ENCODE measurements at regions not wholly inside any gene's neighbourhood (a gene's known extent, or its start where the extent isn't known, plus 50 kb on each side); places are given as distances from the start of the nearest gene placed in this dataset.

DNA sequence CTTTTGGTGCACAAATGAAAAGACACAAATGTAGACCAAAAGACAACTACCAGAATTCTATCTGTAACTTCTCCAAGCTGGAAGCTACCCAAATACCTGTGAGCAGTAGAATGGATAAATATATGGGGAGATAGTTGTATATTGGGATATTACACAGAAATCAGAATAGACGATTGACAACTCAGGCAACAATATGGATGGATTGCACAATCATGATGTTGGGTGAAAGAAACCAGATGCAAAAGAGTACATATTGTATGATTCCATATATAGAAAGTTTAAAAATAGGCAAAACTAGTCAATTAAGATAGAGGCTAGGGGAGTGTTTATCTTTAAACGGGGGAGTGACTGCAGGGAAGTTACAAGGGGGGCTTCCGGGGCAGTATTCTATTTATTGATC is 77.5 kb upstream of the NKD1 start:
- no peaks in the 10 kb centered on the region for H3K27me3 ChIP-seq (replicated peaks; ENCODE audit: insufficient read depth)
- no peaks in the 10 kb centered on the region for H3K36me3 ChIP-seq
- H3K27ac ChIP-seq = no peak overlapping the region
- ATAC-seq (ENCODE audit: insufficient number of reproducible peaks, low FRiP score, low read depth) (no peak), DNase-seq (ENCODE audit: low spot score) (no peak)
- H3K9me3 ChIP-seq = no peaks in the 10 kb centered on the region
- H3K4me1 ChIP-seq (ENCODE audit: control insufficient read depth in 1 of 2, low read depth in 2 of 2) = peaks cover 0 to 10% of the 10 kb centered on the region in 2 donors
- TF ChIP-seq, protein P1, sequence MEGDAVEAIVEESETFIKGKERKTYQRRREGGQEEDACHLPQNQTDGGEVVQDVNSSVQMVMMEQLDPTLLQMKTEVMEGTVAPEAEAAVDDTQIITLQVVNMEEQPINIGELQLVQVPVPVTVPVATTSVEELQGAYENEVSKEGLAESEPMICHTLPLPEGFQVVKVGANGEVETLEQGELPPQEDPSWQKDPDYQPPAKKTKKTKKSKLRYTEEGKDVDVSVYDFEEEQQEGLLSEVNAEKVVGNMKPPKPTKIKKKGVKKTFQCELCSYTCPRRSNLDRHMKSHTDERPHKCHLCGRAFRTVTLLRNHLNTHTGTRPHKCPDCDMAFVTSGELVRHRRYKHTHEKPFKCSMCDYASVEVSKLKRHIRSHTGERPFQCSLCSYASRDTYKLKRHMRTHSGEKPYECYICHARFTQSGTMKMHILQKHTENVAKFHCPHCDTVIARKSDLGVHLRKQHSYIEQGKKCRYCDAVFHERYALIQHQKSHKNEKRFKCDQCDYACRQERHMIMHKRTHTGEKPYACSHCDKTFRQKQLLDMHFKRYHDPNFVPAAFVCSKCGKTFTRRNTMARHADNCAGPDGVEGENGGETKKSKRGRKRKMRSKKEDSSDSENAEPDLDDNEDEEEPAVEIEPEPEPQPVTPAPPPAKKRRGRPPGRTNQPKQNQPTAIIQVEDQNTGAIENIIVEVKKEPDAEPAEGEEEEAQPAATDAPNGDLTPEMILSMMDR (IDR thresholded peaks at IDR 0.05) = no peak
- H3K4me3 ChIP-seq = no peak overlapping the region

DNA sequence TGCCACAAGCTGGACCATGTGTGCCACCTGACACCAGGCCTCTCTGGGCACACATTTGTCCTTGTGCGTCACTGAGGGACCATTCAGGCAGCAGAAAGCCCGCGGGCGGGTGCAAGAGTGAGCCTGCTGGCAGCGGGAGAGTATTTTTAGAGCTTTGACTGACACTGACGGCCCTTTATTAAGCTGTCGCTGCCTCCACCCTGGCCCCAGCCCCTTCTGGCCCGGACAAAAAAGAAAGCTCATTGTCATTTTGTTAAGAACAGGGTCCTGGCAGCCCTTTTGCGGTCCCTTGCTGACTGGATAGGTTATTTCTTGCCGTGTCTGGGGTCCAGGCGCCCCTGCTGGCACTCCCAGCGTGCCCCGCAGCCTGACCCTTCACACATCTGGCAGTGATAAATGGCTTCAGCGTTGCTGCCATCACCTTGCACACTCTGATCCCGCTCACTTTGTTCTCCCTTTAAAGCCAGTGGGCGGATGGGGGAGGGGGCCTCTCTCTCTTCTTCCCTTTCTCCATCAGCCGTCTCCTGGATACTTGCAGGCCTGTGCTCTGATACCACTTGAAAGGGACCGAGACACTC is 78.4 kb upstream of the NKD1 start:
- Histone ChIP-seq H3K4me3 (no peak overlapping the region), H3K36me3 (no peaks in the 10 kb centered on the region), H3K27me3 (replicated peaks; ENCODE audit: insufficient read depth) (no peaks in the 10 kb centered on the region), H3K9me3 (no peaks in the 10 kb centered on the region), H3K27ac (no peak overlapping the region), H3K4me1 (ENCODE audit: control insufficient read depth in 1 of 2, low read depth in 2 of 2) (peaks cover 0 to 10% of the 10 kb centered on the region in 2 donors)
- TF ChIP-seq, protein P1 (IDR thresholded peaks at IDR 0.05) = no peak
- DNase-seq (ENCODE audit: low spot score) (no peak), ATAC-seq (ENCODE audit: insufficient number of reproducible peaks, low FRiP score, low read depth) (no peak)

DNA sequence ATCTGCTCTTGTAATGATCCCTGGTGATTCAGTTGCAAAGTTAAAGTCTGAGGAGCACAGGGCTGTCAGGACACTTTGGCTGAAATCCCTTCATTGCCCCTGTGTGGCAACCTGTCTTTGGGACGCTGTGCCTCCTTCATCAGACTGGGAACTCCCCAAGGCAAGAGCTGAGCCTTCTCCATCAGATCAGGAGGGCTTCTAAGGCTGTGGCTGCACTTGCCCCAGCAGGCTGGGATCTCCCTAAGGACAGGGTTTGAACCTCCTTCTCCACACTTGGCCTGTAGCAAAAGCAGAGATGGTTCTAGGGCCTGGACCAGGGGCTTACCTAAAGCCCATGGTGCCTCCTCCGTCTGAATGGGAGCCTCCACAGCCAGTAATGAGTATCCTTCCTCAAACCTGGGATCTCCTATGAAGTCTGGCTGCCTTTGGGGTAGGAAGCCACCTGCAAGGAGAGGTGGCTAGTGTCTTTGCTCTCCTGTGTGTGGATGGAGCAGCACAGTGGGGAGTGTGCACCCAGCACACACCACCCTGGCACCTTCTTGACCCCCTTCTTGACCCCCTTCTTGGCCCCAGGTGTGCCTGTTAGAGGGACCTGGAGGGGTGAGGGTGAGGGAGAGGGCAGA is 79.0 kb upstream of the NKD1 start:
- TF ChIP-seq, protein P1 (IDR thresholded peaks at IDR 0.05) = no peak
- no peak for ATAC-seq (ENCODE audit: insufficient number of reproducible peaks, low FRiP score, low read depth)

DNA sequence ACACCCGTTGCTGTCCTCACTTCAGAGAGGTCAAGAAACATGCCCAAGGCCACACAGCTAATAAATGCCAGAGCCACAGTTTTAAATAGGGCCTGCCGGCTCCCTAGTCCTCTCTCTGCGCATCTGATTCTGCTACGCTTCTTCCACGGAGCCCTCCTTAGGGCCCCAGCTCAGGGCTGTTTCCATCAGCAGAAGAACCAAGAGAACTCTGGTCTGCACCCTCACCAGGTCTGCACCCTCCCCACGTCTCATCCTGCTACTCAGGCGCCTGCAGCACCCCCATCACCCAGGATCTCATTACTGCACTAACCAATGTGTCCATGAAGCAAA is 79.5 kb upstream of the NKD1 start:
- H3K36me3 ChIP-seq = no peaks in the 10 kb centered on the region
- peaks cover 0 to 10% of the 10 kb centered on the region in 2 donors for H3K4me1 ChIP-seq (ENCODE audit: control insufficient read depth in 1 of 2, low read depth in 2 of 2)
- no peaks in the 10 kb centered on the region for H3K9me3 ChIP-seq
- DNase-seq (ENCODE audit: low spot score) = no peak
- no peaks in the 10 kb centered on the region for H3K27me3 ChIP-seq (replicated peaks; ENCODE audit: insufficient read depth)
- no peak overlapping the region for H3K27ac ChIP-seq
- TF ChIP-seq, protein P1 (IDR thresholded peaks at IDR 0.05) = no peak
- ATAC-seq (ENCODE audit: insufficient number of reproducible peaks, low FRiP score, low read depth) = no peak
- no peak overlapping the region for H3K4me3 ChIP-seq

More for the DNA sequence above, 79.0 kb upstream of the NKD1 start:
- Histone ChIP-seq H3K27me3 (replicated peaks; ENCODE audit: insufficient read depth) (no peaks in the 10 kb centered on the region), H3K4me3 (no peak overlapping the region), H3K27ac (no peak overlapping the region), H3K36me3 (no peaks in the 10 kb centered on the region), H3K9me3 (no peaks in the 10 kb centered on the region), H3K4me1 (ENCODE audit: control insufficient read depth in 1 of 2, low read depth in 2 of 2) (peaks cover 0 to 10% of the 10 kb centered on the region in 2 donors)
- no peak for DNase-seq (ENCODE audit: low spot score)

DNA sequence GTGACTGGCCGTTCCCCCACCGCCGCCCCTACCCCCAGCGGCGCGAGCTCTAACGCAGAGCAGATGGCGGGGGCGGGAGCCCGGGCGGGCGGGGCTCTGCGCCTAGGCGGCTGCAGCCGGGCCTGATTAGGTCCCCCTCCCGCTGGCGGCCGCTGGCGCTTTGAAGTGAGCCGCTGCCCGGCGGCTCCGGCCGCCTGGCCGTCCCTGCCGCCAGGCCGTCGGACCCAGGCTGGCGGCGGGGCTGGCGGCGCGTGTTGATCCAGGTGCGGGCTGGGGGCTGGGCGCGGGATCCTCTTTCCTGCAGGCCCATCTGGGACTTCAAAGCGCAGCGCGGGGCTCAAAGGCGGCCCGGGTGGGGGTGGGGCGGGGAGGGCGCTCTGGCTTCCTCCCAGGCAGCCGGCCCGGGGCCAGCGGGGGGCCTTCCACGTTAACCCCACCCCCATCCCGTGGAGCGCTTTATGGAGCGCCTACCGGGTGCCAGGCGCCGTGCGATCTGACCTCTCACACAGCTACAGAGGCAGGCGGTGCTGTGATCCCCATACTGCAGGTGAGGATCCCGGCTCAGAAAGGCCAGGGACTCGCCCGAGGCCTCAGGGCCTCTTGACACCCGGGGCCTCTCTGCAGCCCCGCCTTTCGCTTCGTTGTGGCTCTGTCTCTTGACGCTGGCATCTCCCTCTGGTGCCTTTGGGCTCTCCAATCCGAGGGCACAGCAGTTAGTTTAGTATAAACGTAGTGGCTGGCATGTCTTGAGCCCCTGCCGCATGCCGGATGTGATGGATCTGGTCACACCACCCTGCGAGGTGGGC is 80.0 kb upstream of the NKD1 start:
- no peaks in the 10 kb centered on the region for H3K27me3 ChIP-seq (replicated peaks; ENCODE audit: insufficient read depth)
- no peak for ATAC-seq (ENCODE audit: insufficient number of reproducible peaks, low FRiP score, low read depth)
- no peaks in the 10 kb centered on the region for H3K36me3 ChIP-seq
- no peak overlapping the region for H3K27ac ChIP-seq
- no peak for DNase-seq (ENCODE audit: low spot score)
- H3K4me1 ChIP-seq (ENCODE audit: control insufficient read depth in 1 of 2, low read depth in 2 of 2) = peaks cover 0 to 10% of the 10 kb centered on the region in 2 donors
- TF ChIP-seq, protein P1 (IDR thresholded peaks at IDR 0.05) = no peak
- H3K9me3 ChIP-seq = no peaks in the 10 kb centered on the region
- peak overlapping the region; percentile 73 for H3K4me3 ChIP-seq

All from thoracic aorta (tissue), 2 donors.